NOMO-1 treated with DMSO at 0.1 percent for 48 hours (cell line): ENCODE measurements at regions not wholly inside any gene's neighbourhood (a gene's known extent, or its start where the extent isn't known, plus 50 kb on each side); places are given as distances from the start of the nearest gene placed in this dataset.

Experiments used
- DNase-seq: peaks from one replicate; lab custom pipeline; 2025; ENCODE audit not compliant: unreplicated experiment; lab: John Stamatoyannopoulos, UW

- no peak for DNase-seq
Measured at GRCh38 chr1:118363396-118363795, 178.4 kb upstream of the SPAG17 start.

DNA sequence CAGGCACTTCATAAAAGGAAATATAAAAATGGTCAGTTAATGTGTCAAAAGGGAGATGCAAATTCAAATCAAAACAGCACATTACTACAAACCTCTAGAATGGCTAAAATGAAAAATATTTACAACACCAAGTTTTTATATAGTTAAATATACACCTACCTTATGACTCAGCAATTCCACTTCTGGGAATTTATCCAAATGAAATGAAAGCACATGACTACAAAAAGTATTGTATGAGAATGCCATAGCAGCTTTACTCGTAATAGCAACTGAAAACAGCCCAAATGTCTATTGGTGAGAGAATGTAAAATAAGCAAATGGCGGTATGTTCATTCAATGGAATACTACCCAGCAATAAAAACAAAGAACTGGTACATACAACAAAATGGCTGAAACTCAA lies 175.8 kb upstream of the SPAG17 start:
- DNase-seq, result no peak

- no peak for DNase-seq
Measured at GRCh38 chr1:118346936-118347335, 161.9 kb upstream of the SPAG17 start.

DNA sequence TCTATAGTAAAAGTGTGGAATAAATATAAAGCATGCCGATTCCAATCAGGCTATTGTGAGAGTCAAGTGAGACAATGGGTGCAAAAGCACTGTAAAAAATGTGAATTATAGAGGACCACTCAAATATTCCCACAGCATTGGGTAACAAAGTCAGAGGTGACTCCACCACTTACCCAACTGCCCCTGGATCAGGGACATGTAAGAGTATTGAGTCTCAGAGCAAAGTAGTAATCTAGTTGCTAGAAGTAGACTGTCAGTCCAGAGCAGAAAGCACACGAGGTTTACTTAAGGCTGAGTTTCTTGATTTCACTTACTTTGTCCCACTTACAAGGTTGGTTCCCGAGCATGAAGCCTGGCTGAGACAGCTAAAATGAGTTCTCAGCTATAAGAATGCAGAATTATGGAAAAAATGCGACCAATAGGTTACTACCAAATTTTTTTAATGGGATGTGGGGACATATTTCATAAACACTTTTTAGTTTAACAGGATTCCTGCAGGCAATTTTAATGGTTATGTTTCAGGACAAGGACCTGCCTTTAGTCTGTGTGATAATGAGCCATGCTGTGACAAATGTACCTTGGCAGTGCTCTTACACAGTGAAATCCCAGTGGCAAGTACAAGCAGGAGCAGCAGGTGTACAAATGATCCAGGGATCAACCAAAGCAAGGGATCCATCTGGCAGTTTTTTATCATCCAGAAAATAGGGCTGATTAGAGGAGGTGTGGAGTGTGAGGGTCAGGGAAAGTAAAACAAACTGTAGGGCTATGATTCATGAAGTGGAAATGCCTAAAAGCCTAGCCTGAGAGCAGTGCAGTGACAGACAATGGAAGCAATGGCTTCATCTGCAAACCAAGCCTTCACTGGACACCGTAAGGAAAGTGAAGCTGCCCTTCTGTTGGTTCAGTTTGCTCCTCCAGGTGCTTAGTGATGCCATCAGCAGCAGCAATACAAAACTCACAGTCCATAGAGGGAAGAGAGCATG lies 156.2 kb upstream of the SPAG17 start:
- no peak for DNase-seq

- no peak for DNase-seq
Measured at GRCh38 chr1:118339400-118340124, 154.5 kb upstream of the SPAG17 start.

GRCh38 chr1:118338936-118339335 lies 153.9 kb upstream of the SPAG17 start:
- DNase-seq, result no peak

DNA sequence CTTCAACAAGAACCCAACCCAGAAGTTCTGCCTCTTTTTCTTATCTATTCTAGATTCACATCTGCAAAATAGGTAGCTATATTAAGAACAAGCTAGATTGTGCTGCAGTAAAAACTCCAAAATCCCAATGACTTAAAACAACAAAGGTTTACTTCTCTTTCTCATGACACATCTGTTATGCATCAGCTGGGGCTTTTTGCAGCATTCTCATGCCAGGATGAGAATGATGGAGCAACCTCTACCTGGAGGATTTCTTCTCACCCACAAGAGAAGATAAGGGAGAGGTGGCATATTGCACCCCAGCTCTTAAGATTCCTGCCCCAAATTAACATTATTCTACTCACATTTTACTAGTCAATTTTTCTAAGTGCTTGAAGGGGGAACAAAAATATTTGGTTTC lies 152.3 kb upstream of the SPAG17 start:
- DNase-seq, result no peak

GRCh38 chr1:118335331-118335732 lies 150.3 kb upstream of the SPAG17 start:
- DNase-seq, result no peak

- no peak for DNase-seq
Measured at GRCh38 chr1:118334506-118334905, 149.5 kb upstream of the SPAG17 start.

GRCh38 chr1:118333601-118334210 lies 148.7 kb upstream of the SPAG17 start:
- no peak for DNase-seq

- no peak for DNase-seq
Measured at GRCh38 chr1:118326960-118327629, 142.1 kb upstream of the SPAG17 start.

DNA sequence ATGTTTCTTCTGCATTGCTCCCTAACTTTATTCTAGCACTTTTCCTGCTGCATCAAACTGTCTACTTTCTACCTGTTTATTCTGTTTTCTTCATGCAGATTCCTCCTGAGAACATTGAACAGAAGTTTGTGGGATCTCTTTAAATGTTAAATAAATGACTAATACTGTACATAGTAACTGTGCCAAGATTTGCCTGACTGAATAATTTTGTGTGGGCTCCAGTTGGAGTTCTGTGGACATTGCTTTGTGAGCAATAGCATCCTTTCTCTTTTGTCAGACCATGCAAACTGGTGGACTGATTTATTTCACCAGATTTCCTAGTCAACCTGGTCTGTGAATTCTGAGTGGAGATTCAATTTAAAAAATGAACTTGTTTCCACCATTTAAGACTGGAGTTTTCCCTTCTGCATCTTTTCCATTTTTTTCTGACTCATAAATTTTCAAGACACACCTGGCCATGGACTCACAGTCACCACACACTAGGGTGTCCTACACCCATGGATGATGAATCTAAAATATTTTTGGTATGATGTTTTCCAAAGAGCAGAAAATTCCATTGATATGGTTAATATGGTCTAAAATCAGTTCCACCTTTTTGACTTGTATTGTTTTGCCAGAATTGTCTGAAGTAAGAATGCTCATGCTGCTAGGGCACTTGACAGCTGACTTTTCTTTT lies 140.7 kb upstream of the SPAG17 start:
- no peak for DNase-seq

DNA sequence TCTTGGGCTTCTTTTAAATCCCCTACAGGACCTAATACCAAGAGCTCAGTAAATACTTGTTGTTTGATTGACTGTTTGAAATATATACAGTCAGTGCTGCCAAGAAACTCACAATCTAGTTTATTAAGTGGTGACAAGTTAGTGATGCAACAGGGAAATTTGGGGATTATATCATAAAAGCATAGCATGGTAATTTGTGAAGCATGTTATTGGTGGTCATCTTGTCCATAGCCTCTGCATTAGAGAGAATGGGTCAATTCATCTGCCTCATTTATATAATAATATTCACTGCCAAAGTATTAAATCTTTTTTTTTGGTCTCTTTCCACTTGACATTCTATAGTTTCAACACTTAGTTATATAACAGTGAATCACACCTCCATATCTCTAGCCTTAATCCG lies 138.2 kb upstream of the SPAG17 start:
- no peak for DNase-seq

- DNase-seq, result no peak
Measured at GRCh38 chr1:118322331-118322730, 137.3 kb upstream of the SPAG17 start.

- DNase-seq, result no peak
Measured at GRCh38 chr1:118321840-118322239, 136.8 kb upstream of the SPAG17 start.

DNA sequence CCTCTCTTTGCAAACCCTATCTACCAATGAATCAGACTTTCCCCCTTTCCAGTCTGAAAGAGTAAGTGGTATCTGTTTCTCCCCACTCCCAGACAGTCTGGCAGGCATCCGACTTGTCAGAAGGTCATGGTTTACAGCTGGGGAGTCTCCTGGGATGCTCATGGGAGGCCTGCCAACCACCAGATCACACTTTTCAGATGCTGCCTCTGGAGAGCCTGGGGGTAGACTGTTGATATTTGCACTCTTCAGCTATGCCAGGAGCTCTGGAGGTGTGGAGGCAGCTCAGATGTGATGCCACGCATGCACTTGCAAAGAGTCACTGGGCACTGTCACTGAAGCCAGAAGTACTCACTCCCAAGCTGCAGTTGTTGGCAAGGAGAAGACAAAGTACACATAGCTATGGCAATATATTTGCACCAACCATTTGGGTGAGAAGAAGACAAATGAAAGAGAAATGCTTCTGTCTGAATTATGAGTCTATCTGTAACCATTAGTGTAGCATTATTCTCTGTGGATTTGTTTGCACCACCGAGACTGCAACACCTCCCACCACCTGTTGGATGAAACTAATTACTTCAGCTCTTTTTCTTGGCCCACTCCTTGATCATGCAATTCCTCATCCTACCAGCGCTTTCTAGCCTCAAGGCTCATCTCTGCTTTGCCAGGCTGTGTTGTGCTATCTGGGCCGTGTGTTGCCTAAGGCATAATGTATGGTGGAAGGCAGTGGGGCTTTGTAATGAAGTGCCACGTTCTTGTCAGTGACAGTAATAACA lies 133.0 kb upstream of the SPAG17 start:
- no peak for DNase-seq

DNA sequence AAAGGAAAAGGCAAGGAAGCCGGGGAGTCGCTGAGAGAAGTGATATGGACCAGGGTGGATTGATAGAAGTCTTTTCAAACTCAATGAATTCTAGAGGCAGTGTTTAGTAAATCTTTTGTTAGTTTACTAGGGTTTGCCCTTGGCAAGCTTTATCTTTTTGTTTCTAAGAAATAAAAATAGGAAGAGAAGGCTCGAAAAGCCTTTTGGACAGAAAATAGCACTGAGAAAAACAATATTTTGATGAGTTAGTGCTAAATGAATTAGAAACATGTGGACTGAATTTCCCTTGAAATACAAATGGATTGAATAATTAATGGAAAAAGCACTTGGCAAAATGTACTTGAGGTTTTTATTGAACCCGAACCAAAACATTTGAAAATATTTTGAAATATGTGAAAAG lies 121.8 kb upstream of the SPAG17 start:
- no peak for DNase-seq

GRCh38 chr1:118304722-118305359 lies 119.8 kb upstream of the SPAG17 start:
- DNase-seq, result no peak

DNA sequence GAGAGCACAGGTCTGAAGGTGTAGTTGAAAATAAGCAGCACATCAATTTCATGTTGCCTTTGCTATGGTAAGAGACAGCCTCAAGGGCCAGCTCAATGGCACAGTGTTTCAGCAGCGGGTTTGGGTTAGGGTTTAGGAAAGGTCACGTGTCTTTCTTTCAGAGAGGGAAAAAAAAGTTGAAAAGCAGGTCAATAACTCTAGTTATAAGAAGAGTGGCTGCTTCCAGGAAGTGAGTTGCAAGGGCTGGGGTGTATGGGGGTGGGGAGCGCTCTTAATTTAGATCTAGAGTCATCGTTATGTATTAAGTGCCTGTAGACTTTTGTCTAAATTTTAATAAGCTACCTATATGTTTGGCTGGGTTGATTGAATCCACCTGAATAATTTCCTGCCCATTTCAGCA lies 118.5 kb upstream of the SPAG17 start:
- DNase-seq, result no peak
